H1 (cell line): ENCODE measurements at regions not wholly inside any gene's neighbourhood (a gene's known extent, or its start where the extent isn't known, plus 50 kb on each side); places are given as distances from the start of the nearest gene placed in this dataset.

Experiments
- CTCF ChIA-PET: fragments of 300-600 bp; sonication (Branson Sonifier 250); formaldehyde crosslinking; loops from one replicate; lab custom pipeline; 2021; ENCODE audit not compliant: partially characterized antibody; lab: Charles Lee
- POLR2A ChIA-PET: fragments of 300-600 bp; sonication (Branson Sonifier 250); formaldehyde crosslinking; loops from one replicate; lab custom pipeline; 2021; ENCODE audit warnings: inconsistent platforms; ENCODE audit not compliant: partially characterized antibody; lab: Charles Lee
- DNase-seq, 2 experiments: peaks; one replicate each; pipeline versions ENCODE4 v3.0.0 to v3.0.0-alpha.2; 2010 to 2022; ENCODE audit warnings: low spot score in 2 of 2, low read depth in 1 of 2, mixed read lengths in 1 of 2
- FAIRE-seq: peaks from 2 replicates; lab custom pipeline; 2011; peaks lifted over from hg19 to GRCh38; lab: Jason Lieb, UNC
- H2AFZ ChIP-seq: 2 replicates; pipeline ENCODE4 v1.8.1; 2012; ENCODE audit warnings: low read length, inconsistent platforms
- H2AK5ac ChIP-seq: 2 replicates; pipeline ENCODE4 v1.6.1; 2013; ENCODE audit warnings: low read depth, low read length
- H2BK120ac ChIP-seq: replicated peaks from 2 replicates; pipeline ENCODE3; 2013; ENCODE audit warnings: low read depth, low read length, inconsistent platforms
- H2BK12ac ChIP-seq: 2 replicates; pipeline ENCODE4 v1.6.1; 2013; ENCODE audit warnings: low read depth, low read length
- H2BK15ac ChIP-seq: 2 replicates; pipeline ENCODE4 v1.6.1; 2013; ENCODE audit warnings: low read length
- H2BK20ac ChIP-seq: 2 replicates; pipeline ENCODE4 v1.6.1; 2013; ENCODE audit warnings: low read length
- H2BK5ac ChIP-seq: 2 replicates; pipeline ENCODE4 v1.6.1; 2013; ENCODE audit warnings: low read depth, low read length
- H3K14ac ChIP-seq: 2 replicates; pipeline ENCODE4 v1.6.1; 2013; ENCODE audit warnings: inconsistent platforms; ENCODE audit not compliant: insufficient read length
- H3K18ac ChIP-seq: 2 replicates; pipeline ENCODE4 v1.6.1; 2013; ENCODE audit warnings: low read length; ENCODE audit errors: extremely low read depth
- H3K23ac ChIP-seq: 2 replicates; pipeline ENCODE4 v1.6.1; 2013; ENCODE audit warnings: inconsistent platforms; ENCODE audit not compliant: insufficient read length
- H3K23me2 ChIP-seq: 2 replicates; pipeline ENCODE4 v1.6.1; 2013; ENCODE audit warnings: low read depth, low read length
- H3K27ac ChIP-seq: 2 replicates; pipeline ENCODE4 v1.6.1; 2011; ENCODE audit warnings: low read depth, low read length, inconsistent platforms
- H3K27me3 ChIP-seq, 4 experiments: replicated peaks in 1 of 4; 1 replicate in 1 of 4; 2 replicates in 3 of 4; pipeline versions ENCODE4 v1.6.1 to v1.8.1; 2011 to 2013; ENCODE audit warnings: low read length in 3 of 4, mild to moderate bottlenecking in 3 of 4, inconsistent platforms in 2 of 4, mixed read lengths in 2 of 4, moderate library complexity in 1 of 4; ENCODE audit not compliant: control insufficient read depth in 3 of 4, insufficient read depth in 3 of 4; ENCODE audit errors: extremely low read depth in 1 of 4
- H3K36me3 ChIP-seq, 4 experiments: 2 replicates each; pipeline versions ENCODE4 v1.6.1 to v1.8.1; 2011 to 2013; ENCODE audit warnings: mild to moderate bottlenecking in 4 of 4, low read length in 3 of 4, moderate library complexity in 2 of 4, control low read depth in 1 of 4, inconsistent platforms in 1 of 4; ENCODE audit not compliant: insufficient read depth in 4 of 4, control insufficient read depth in 2 of 4
- H3K4ac ChIP-seq: replicated peaks from 2 replicates; pipeline ENCODE3; 2013; ENCODE audit warnings: low read length, low read depth, mixed read lengths, inconsistent platforms; ENCODE audit not compliant: insufficient read length
- H3K4me1 ChIP-seq, 4 experiments: replicated peaks in 1 of 4; 1 replicate in 1 of 4; 2 replicates in 3 of 4; pipeline versions ENCODE4 v1.6.1 to v1.8.1; 2011 to 2013; ENCODE audit warnings: low read length in 3 of 4, inconsistent platforms in 2 of 4, mixed read lengths in 1 of 4; ENCODE audit not compliant: insufficient read depth in 4 of 4, control insufficient read depth in 3 of 4
- H3K4me2 ChIP-seq, 2 experiments: 2 replicates each; pipeline versions ENCODE4 v1.6.1 to v1.8.1; 2011 to 2013; ENCODE audit warnings: low read depth in 2 of 2, low read length in 2 of 2, control low read depth in 1 of 2, inconsistent platforms in 1 of 2, mild to moderate bottlenecking in 1 of 2; ENCODE audit not compliant: insufficient read depth in 1 of 2
- H3K4me3 ChIP-seq, 4 experiments: fragments of 200-600, 300-600 bp in 1 of 4; sonication (generic), shearing (Covaris generic), sonication (Bioruptor Twin) in 1 of 4; 2 replicates each; pipeline versions ENCODE4 v1.5.1 to v1.8.1; 2011 to 2016; ENCODE audit warnings: low read length in 4 of 4, low read depth in 3 of 4, control low read depth in 2 of 4, inconsistent platforms in 2 of 4, mild to moderate bottlenecking in 2 of 4, mixed read lengths in 1 of 4, moderate library complexity in 1 of 4; ENCODE audit not compliant: insufficient read depth in 2 of 4; ENCODE audit errors: extremely low read depth in 1 of 4
- H3K56ac ChIP-seq: replicated peaks from 2 replicates; pipeline ENCODE3; 2013; ENCODE audit warnings: low read depth, mild to moderate bottlenecking, mixed read lengths, low read length, inconsistent platforms; ENCODE audit not compliant: insufficient read length
- H3K79me1 ChIP-seq: 2 replicates; pipeline ENCODE4 v1.6.1; 2013; ENCODE audit warnings: low read depth, low read length, control low read depth
- H3K79me2 ChIP-seq, 2 experiments: 2 replicates each; pipeline versions ENCODE4 v1.6.1 to v1.8.1; 2012 to 2013; ENCODE audit warnings: low read length in 2 of 2, mild to moderate bottlenecking in 2 of 2, inconsistent platforms in 1 of 2; ENCODE audit not compliant: insufficient read depth in 2 of 2, control insufficient read depth in 1 of 2
- H3K9ac ChIP-seq, 4 experiments: replicated peaks in 1 of 4; 1 replicate in 1 of 4; 2 replicates in 3 of 4; pipeline versions ENCODE4 v1.6.1 to v1.8.1; 2011 to 2013; ENCODE audit warnings: low read depth in 3 of 4, low read length in 3 of 4, control low read depth in 2 of 4, mild to moderate bottlenecking in 2 of 4, moderate library complexity in 2 of 4, inconsistent platforms in 1 of 4; ENCODE audit errors: extremely low read depth in 1 of 4
- H3K9me3 ChIP-seq, 2 experiments: 2 replicates each; pipeline versions ENCODE4 v1.6.1 to v1.8.1; 2012 to 2013; ENCODE audit warnings: mild to moderate bottlenecking in 2 of 2, moderate library complexity in 2 of 2, control low read depth in 1 of 2, inconsistent platforms in 1 of 2, low read depth in 1 of 2, low read length in 1 of 2, mixed read lengths in 1 of 2; ENCODE audit not compliant: insufficient read depth in 2 of 2
- H4K20me1 ChIP-seq, 2 experiments: replicated peaks in 1 of 2; 2 replicates each; pipeline versions ENCODE3 to v1.8.1; 2011 to 2013; ENCODE audit warnings: inconsistent platforms in 2 of 2, low read length in 2 of 2, mild to moderate bottlenecking in 1 of 2; ENCODE audit not compliant: insufficient read depth in 2 of 2, control insufficient read depth in 1 of 2
- H4K5ac ChIP-seq: 2 replicates; pipeline ENCODE4 v1.6.1; 2013; ENCODE audit warnings: low read length, low read depth, mixed read lengths, inconsistent platforms; ENCODE audit not compliant: insufficient read length
- H4K8ac ChIP-seq: 2 replicates; pipeline ENCODE4 v1.8.0; 2013; ENCODE audit warnings: mild to moderate bottlenecking, moderate library complexity, low read length, inconsistent platforms; ENCODE audit not compliant: insufficient read depth; ENCODE audit errors: extremely low read depth
- H4K91ac ChIP-seq: replicated peaks from 2 replicates; pipeline ENCODE3; 2013; ENCODE audit warnings: low read length, mixed read lengths, inconsistent platforms; ENCODE audit not compliant: insufficient read length
- EZH2 ChIP-seq: fragments of 200-600 bp; sonication (generic); IDR thresholded peaks from 2 replicates; pipeline ENCODE4 v1.7.1; 2012; ENCODE audit warnings: low read depth, mild to moderate bottlenecking, moderate library complexity, low read length, inconsistent platforms; ENCODE audit not compliant: severe bottlenecking
- KDM4A ChIP-seq: IDR thresholded peaks from one replicate; pipeline ENCODE4 v1.7.1; 2012; ENCODE audit warnings: low read depth, mild to moderate bottlenecking, moderate library complexity, low read length, inconsistent platforms; ENCODE audit not compliant: severe bottlenecking
- YY1 ChIP-seq: IDR thresholded peaks from 2 replicates; pipeline ENCODE4 v1.6.1; 2011; ENCODE audit warnings: low read depth, mild to moderate bottlenecking, low read length
- WGBS, 2 experiments: shearing (Covaris generic) in 1 of 2; methylation state at CpG; one replicate each; pipeline versions ENCODE4 v1.1.6 to v1.1.7; 2013 to 2015; ENCODE audit warnings: low lambda C conversion rate in 2 of 2, mixed read lengths in 2 of 2, inconsistent platforms in 1 of 2, low coverage in 1 of 2, missing lambda C conversion rate in 1 of 2; ENCODE audit not compliant: insufficient replicate concordance in 2 of 2, insufficient coverage in 1 of 2, insufficient read length in 1 of 2; ENCODE audit errors: extremely low coverage in 1 of 2, missing lambda C conversion rate in 1 of 2; 5-methylcytosine and 5-hydroxymethylcytosine counted together

- CTCF ChIA-PET, result interaction anchor here (0.7 to 1.7 kb wide), 8 partner anchors 10 to 476 kb away, joined by 3 to 4 read pairs (median 3); no protein-coding TSS in a partner anchor
- Histone ChIP-seq H3K14ac (no peak overlapping the region), H3K4ac (no peak overlapping the region), H2BK15ac (no peak overlapping the region), H3K36me3 (no peaks in the 10 kb centered on the region), H4K20me1 (no peaks in the 10 kb centered on the region), H2BK120ac (no peak overlapping the region), H3K9me3 (no peaks in the 10 kb centered on the region), H4K5ac (no peak overlapping the region), H3K23me2 (no peaks in the 10 kb centered on the region), H2BK12ac (no peak overlapping the region), H3K4me1 (no peaks in the 10 kb centered on the region), H3K18ac (no peak overlapping the region), H2AK5ac (no peak overlapping the region), H3K79me2 (no peaks in the 10 kb centered on the region), H3K79me1 (no peaks in the 10 kb centered on the region), H3K56ac (no peak overlapping the region), H3K27me3 (no peaks in the 10 kb centered on the region), H4K8ac (no peak overlapping the region), H2AFZ (no peak overlapping the region), H3K9ac (no peak overlapping the region), H3K4me2 (no peak overlapping the region), H2BK20ac (no peak overlapping the region), H4K91ac (no peak overlapping the region), H3K27ac (no peak overlapping the region), H3K4me3 (no peak overlapping the region), H2BK5ac (no peak overlapping the region), H3K23ac (no peak overlapping the region)
- 59% methylated on average over 5 of the region's 5 CpGs; no CpG with 5 or more reads in 1 of the 2 experiments for WGBS, 2 experiments
- DNase-seq (peak in 1 of 2 experiments; percentile 63), FAIRE-seq (no peak)
- TF ChIP-seq YY1 (peak; percentile 40; the same call in 1 of the 2 replicates), EZH2 (no peak), KDM4A (no peak)
- POLR2A ChIA-PET, result no interaction called here
Measured at GRCh38 chr2:30385327-30385726, 61.7 kb upstream of the LCLAT1 start.
